Medulla oblongata (tissue), 1 donor: ENCODE measurements at regions not wholly inside any gene's neighbourhood (a gene's known extent, or its start where the extent isn't known, plus 50 kb on each side); places are given as distances from the start of the nearest gene placed in this dataset.
"Not testable (repeated sequence)": the region's sequence is repeated elsewhere in the genome, so short reads cannot be mapped to it uniquely, and the experiment has no call there.

ENCODE experiments used
- DNase-seq: peaks from one replicate; pipeline ENCODE4 v3.0.0-alpha.2; 2015; ENCODE audit errors: extremely low spot score

DNA sequence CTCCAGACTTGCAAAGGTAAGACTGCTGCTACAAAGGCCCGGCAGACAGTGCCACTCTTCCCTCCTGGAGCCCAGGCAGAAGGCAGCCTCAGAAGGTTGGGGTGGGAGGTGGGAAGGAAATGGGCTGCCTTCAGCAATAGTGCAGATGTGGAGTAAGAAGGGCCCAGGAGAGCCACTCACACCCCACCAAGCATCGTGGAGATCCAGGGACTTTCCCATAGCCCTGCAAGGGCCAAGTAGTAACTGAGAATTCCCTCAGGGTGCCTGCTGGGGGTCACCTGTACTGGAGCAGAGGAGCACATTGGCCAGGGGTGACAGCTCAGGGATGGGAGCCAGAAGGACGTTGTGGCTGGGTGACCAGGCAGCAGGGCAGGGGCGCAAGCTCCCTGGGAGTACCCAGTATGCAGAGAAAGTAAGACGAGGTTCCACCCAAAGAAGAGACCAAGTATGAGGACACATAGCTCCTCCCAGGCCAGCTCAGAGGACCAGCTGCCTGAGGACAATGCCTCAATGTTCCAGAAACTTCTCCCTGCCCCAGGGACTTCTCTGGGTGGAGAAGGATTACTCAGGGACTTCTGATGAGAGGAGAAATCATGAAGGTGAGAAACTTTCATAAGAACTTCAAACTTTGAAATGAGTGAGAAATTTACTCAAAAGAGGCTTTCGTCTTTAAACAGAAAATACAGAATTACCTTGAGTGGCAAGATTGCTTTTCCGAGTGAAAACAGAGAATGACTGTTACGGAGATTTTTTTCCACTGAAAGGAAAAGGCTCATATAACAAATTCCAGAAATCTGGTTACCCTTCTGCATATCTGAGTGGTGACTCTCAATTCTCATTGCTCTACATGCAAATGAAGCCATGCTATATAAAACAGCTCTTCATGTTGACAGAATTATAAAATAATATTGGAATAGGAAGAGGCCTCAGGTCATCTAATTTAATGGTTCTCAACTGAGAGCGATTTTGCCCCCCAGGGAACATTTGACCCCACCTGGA lies 87.9 kb upstream of the TRIO start:
- no peak for DNase-seq

DNA sequence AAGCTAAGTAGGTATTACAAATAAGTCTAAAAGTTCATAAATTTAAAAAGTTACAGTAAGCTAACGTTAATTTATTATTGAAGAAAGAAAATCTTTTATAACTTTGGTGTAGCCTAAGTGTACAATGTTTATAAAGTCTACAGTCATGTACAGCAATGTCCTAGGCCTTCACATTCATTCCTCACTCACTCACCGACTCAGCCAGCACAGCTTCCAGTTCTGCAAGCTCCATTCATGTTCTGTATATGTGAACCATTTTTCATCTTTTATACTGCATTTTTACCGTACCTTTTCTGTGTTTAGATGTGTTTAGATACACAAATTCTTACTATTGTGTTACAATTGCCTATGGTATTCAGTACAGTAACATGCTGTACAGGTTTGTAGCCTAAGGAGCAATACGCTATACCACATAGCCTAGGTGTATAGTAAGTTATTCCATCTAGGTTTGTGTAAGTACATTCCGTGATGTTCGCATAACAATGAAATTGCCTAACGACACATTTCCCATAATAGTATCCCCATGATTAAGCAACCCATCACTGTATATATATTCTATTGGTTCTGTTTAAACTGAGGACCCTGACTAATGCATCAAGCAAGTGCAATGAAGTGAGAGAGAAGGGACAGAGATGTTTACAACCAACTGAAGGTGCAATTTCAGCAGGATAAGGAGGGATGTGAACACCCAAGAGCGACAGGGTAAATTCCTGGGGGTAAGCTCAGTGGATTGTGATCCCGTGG lies 88.9 kb upstream of the TRIO start:
- DNase-seq, result no peak

GRCh38 chr5:14050821-14051220 lies 92.3 kb upstream of the TRIO start:
- no peak for DNase-seq

DNA sequence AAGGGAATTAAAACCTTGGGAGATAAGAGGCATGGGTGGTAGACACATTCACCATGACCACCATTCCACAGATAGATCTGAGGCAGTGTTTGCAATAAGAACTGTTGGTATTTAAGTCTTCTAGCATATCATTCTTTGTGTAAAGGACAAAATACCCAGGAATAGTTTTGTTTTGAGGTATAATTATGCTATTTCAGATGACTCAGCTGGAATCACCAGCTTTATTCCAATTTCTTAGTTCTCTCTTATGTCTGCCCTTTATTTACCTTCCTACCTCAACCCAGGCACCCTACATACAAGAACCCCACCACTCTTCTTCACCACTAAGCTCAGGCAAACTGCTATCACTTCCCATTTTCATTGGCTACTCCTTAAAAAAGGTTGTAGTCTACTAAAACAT lies 94.7 kb upstream of the TRIO start:
- no peak for DNase-seq

GRCh38 chr5:14041528-14042192 lies 97.2 kb upstream of the DNAH5 start:
- no peak for DNase-seq

GRCh38 chr5:14040542-14040941 lies 96.1 kb upstream of the DNAH5 start:
- no peak for DNase-seq

DNA sequence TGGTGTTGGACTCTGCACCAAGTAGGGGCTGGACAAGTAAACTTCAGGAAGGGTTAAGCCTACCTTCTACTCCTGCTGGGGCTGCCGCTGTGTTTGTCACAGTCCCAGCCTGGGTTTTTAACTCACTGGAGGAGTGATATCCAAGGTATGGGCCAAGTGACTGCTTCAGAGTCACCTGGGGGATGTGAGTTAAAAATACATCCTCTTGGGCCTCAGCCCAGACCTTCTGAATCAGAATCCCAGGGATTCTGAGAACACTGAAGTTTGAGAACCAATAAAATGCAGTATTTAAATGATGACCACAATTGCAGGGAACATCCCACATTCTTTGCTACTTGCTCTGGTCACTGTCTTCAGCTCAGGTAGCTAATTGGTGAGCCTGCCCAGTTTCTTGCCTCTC lies 95.1 kb upstream of the DNAH5 start:
- no peak for DNase-seq

- no peak for DNase-seq
Measured at GRCh38 chr5:14039063-14039462, 94.6 kb upstream of the DNAH5 start.

GRCh38 chr5:14038341-14038959 lies 94.0 kb upstream of the DNAH5 start:
- DNase-seq, result no peak

DNA sequence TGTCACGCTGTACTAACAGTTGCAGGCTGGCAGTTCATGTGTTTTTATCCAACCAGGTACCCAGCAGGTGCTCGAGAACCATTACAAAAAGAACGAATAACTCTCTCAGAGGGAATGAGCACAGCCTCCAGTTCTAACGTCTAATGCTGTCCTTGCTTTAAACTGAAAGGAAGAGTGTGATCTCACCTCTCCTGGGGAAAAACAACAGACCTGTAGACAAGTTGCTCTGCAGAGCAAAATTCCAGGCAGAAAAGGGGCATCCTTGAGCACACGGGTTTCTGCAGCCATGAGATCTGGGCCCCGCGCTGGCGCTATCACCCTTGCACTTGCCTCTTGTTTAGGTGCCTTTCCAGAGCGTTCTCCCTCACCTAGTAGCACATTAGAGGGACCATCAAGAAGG lies 92.5 kb upstream of the DNAH5 start:
- DNase-seq, result no peak

DNA sequence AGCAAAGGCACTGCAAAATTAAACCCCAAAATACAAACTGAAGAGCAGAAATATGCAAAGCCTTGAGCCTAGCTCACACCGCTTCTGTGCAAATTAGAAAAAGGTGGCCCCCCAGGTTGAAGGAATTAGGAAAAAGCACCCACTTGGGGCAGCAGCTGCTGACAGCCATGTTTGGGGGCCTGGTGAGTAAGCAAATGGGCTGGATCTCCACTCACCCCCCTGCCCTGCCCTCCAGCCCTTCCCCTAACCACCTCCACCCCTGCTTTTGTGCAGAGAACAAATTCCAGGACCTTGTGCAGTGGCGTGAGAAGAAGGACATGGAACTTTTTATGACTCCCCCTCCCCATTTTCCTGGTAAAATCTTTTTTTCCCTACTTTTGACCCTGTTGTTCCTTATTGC lies 92.0 kb upstream of the DNAH5 start:
- DNase-seq, result no peak

- peak; percentile 7 for DNase-seq
Measured at GRCh38 chr5:14035859-14036503, 91.5 kb upstream of the DNAH5 start.

DNA sequence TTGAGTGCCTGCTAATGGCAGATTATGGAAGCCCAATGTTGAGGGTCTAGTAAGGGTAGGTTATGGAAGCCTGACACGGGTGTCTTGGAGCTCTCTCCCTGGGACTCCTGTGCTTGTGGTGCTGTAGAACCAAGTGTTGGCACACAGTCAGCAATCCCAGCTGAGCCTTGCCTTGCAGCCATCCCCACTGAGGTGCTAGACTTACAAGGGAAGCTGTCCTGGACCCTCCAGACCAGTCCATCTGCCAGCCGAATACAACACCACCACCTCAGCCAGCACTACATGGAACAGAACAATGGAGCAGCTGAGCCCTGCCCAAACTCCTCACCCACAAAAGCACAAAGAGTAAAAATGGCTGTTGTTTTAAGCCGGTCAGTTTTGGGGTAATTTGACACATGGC lies 90.5 kb upstream of the DNAH5 start:
- no peak for DNase-seq

GRCh38 chr5:14032918-14033317 lies 88.4 kb upstream of the DNAH5 start:
- DNase-seq, result no peak

GRCh38 chr5:14028938-14029584 lies 84.6 kb upstream of the DNAH5 start:
- DNase-seq, result no peak

- DNase-seq, result no peak
Measured at GRCh38 chr5:14028188-14028587, 83.7 kb upstream of the DNAH5 start.

DNA sequence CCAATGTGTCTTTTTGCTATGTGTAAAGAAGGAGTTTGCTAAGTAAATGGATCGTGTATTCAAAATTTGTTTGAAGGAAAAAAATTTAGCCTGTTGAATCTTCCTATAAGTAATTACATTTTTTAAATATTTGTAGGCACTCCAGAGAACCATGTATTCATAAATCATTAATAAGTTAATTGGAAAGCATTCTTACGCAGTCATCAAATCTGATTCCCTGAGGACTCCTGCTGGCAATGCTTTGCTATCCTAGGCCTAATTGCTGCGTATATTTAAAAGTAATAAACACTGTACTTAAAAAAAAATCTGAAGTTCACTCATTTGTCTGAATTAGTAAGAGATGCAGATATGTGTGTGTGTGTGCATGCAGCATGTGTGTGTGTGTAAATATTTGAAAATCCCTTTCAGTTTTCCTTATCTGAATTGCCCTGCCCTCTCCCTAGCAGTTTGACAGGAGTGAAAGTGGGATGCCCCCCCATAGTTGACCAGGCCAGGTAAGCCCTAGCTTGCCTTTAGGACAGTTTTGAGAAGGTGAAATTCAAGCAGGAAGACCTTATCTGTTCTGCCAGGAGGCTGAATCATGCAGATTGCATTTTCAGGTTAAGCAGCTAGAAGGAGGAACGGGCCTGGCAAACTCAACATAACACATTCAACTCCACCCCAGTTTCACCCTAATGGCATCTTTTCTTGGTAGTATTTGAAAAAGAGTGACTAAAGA lies 81.2 kb upstream of the DNAH5 start:
- DNase-seq, result no peak

DNA sequence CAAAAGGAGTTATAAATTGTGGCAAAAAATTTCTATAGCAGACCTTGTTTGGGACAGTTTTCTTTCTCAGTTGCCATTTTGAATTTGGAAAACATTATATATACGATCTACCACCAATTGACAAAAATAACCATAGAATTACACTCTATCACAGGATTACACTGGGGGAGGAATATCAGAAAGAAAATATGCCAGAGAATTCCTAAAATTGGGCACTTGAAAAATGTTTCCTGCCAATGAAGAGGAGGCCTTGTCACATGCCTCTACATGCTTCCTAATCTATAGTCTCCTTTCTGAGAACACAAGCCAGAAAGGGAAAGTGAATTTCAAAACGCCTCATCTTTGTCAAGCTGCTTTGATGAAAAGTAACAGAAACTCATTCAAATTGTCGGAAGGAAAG lies 78.5 kb upstream of the DNAH5 start:
- DNase-seq, result no peak

DNA sequence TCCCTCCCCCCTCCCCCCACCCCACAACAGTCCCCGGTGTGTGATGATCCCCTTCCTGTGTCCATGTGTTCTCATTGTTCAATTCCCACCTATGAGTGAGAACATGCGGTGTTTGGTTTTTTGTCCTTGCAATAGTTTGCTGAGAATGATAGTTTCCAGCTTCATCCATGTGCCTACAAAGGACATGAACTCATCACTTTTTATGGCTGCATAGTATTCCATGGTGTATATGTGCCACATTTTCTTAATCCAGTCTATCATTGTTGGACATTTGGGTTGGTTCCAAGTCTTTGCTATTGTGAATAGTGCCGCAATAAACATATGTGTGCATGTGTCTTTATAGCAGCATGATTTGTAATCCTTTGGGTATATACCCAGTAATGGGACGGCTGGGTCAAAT lies 76.5 kb upstream of the DNAH5 start:
- not testable (repeated sequence) for DNase-seq

DNA sequence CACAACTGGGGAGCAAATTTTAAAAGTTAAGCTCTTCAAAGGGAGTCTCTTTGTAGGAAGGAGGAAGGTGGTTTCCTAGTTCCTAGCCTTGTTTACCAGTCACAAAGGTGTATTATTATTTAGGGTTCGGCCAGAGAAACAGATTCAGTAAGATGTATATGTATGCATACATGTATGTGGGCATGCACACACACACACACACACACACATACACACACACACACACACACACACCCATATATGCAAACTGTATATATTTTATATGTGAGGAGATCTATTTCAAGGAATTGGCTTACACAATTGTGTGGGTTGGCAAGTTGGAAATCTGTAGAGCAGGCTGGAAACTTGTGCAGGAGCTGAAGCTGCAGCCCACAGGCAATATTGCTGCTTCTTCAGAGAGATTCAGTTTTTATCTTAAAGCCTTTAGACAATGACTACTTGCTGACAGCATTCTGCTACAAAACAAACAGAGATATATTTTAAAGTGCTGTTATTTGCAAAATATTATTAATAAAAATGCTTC lies 75.3 kb upstream of the DNAH5 start:
- DNase-seq, result no peak
